C4-2B (cell line): ENCODE measurements at regions not wholly inside any gene's neighbourhood (a gene's known extent, or its start where the extent isn't known, plus 50 kb on each side); places are given as distances from the start of the nearest gene placed in this dataset.

Source experiments
- ZFX ChIP-seq: fragments of 450-650 bp; IDR thresholded peaks from 2 replicates; pipeline ENCODE4 v1.6.1; 2017
- TF ChIP-seq, protein P1 (sequence below): fragments of 450-650 bp; conservative IDR thresholded peaks from 2 replicates; pipeline ENCODE4 v1.5.1; 2017; ENCODE audit warnings: mild to moderate bottlenecking

DNA sequence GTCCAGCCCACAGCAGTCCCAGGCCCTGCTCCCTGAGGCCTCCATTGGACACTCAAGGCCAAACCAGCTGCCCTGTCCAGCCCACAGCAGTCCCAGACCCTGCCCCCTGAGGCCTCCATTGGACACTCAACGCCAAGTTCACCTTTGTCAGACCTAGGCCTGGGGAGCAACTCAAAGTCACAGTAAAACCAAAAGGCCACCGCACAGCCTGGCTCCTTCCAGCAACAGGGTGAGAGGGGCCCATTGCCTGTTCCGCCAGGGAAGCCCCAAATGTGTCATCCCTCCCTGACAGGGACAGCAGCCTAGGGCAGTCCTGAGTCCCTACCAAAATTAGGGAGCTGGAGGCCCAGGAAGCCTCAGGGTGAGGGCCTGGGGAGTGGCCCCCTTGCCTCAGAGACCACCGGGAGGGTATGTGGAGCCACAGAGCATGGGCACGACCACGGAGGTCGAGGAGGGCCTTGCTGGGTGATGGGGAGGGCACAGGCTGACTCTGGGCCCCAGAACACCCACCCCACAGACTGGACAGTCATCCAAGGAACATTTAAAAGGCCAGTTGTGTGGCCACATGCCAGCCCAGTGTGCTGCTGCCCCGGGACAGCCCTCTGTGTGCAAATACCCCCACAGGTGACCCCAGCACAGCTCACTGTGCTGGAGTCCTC, 66.5 kb upstream of the PPP2R2D start:
- TF ChIP-seq, protein P1, sequence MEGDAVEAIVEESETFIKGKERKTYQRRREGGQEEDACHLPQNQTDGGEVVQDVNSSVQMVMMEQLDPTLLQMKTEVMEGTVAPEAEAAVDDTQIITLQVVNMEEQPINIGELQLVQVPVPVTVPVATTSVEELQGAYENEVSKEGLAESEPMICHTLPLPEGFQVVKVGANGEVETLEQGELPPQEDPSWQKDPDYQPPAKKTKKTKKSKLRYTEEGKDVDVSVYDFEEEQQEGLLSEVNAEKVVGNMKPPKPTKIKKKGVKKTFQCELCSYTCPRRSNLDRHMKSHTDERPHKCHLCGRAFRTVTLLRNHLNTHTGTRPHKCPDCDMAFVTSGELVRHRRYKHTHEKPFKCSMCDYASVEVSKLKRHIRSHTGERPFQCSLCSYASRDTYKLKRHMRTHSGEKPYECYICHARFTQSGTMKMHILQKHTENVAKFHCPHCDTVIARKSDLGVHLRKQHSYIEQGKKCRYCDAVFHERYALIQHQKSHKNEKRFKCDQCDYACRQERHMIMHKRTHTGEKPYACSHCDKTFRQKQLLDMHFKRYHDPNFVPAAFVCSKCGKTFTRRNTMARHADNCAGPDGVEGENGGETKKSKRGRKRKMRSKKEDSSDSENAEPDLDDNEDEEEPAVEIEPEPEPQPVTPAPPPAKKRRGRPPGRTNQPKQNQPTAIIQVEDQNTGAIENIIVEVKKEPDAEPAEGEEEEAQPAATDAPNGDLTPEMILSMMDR = no peak
- no peak for TF ChIP-seq ZFX
